NCI-H446 (cell line): ENCODE measurements at regions not wholly inside any gene's neighbourhood (a gene's known extent, or its start where the extent isn't known, plus 50 kb on each side); places are given as distances from the start of the nearest gene placed in this dataset.
A peak's percentile ranks its signal among the peaks of the same experiment; 100 is the strongest.

Experiments
- DNase-seq, 2 experiments: peaks; one replicate each; lab custom pipeline; 2025; lab: John Stamatoyannopoulos, UW

DNA sequence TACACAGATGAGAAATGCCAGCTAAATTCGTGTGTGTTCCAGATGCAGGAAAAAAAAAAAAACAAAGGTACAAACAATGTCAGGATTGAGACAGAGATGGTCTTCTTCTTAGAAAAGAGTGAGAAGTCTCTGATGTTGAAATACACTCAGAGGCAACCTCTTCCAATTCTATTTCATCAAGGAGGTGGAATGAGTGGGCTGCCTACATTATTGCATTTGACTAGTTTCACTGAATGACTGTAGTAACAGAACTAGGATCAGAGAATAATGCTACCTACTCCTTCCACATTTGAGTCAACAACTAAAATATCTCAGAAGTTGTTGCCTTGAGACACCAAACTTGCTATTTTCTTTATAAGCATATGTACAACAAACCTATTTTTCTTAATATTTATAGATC lies 1332.2 kb upstream of the FLRT2 start:
- no peak for DNase-seq

DNA sequence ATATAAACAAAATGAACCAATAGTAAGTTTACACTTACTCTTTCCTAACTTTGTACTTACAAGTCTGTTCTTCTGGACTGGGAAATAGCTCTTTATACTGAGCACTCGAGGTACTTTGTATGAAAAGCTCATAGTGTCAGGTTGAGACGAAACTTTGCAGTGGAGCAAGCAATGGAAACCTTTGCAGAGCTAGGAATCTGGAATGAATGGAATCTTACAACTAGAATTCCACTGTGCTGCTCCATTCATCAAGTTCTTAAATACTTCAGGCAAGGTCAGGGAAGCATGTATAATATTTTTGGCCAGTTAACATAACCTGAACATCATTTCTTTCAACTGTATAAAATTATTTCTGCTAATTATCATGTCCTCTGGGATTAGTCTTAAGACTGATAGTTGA lies 1327.5 kb upstream of the FLRT2 start:
- DNase-seq, result no peak

DNA sequence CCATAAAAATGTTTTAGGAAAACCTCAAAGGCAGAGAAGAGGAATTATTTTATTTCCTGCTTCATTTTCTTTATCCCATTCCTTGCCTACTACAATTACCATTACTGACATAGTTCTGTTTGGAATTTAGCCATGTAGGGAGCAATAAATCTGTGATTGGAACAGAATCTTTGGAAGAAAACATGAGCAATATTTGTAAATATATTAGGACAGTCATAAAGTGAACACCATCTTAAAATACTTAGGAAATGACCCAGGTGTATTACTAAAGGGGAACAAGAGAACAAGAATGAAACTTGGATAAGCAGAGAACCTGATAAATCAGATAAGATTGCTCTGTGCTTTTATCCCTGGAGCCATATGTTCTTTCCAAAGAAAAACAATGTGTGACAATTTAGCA lies 1326.0 kb upstream of the FLRT2 start:
- no peak for DNase-seq

DNA sequence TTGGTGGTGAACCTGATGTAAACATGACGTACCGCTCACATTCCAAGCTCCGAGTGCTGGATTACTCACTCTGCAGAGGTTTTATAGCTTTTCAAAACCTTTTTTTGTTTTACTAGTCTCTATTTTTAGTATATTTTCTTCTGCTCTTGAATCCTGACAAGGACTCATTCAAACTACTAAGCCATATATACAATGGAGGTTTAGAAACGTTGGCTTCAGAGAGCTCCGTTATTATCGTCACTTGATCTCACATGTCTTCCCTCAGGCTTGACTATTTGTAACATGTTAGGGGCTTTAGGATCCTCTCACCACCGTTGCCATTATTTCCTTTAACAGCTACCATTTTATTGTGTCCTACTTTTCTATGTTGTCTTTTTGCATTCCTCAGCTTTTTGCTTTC lies 1321.5 kb upstream of the FLRT2 start:
- no peak for DNase-seq

DNA sequence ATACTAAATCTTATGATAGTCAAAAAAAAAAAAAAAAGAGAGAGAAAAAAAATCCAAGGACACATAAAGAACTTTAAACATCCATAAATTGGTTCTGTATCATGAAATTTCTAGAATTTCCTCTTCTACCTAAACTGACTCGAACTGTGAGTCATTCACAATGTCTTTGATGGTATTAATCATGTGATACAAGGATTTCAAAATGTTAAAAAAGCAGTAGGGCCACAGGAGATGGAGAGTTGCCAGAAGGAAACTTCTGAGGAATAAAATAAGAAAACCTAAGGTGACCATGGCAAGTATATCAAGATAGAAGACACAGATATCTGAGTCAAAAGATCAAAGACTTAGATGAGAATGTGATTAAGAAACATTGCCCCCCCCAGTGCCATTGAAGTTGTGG lies 1320.9 kb upstream of the FLRT2 start:
- no peak for DNase-seq

DNA sequence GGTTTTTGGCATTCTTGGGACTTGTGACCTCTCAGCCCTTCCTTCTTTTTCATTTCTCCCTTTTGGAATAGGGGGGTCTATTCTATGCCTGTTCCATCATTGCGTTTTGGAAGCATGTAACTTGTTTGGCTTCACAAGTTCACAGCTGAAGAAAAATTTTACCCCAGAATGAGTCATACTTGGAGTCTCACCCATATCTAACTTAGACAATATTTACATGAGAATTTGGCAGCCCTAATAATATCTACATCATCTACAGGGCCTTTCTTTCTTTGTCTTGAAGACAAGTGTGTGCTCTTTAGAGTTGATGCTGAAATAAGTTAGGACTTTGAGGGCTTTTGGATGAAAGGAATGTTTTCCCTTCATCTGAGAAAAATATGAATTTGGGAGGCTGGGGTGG lies 1312.9 kb upstream of the FLRT2 start:
- DNase-seq, result no peak

DNA sequence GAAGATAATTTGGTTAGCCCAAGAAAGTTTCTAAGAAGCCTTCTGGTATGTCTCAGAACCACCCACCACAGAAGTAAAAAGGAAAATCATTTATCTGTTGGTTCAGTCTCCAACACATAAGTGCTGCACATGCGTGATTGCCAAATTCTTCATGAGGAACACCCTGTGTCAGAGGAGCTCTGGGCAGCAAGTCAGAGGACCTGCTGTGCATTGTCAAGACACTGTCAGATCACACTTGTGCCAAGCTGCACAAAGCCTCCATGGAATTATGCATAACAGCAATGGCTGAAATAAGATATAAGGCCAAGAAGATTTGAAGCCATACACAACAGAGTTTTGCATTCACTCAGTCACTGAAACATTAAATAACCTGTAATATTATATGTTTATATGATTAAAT lies 1304.7 kb upstream of the FLRT2 start:
- DNase-seq, result peak in 1 of 2 experiments; percentile 50

DNA sequence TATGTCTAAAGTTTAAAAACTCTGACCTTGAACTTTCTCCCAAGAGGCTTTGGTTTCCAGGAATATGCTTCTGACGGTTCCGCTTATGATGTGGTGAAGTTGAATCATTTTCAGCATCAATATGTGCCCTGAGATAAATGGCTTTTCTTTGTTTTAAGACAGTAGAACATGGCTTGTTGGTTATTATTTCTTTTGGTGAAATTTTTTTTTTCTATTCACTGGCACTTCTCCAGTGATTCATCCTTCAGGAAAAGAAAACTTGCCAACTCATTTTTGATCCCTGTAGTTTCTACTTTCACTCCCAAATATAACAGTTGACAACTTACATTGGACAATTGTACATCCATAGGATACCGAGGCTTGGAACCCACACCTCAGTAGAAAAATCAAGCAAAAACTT lies 1301.2 kb upstream of the FLRT2 start:
- no peak for DNase-seq

DNA sequence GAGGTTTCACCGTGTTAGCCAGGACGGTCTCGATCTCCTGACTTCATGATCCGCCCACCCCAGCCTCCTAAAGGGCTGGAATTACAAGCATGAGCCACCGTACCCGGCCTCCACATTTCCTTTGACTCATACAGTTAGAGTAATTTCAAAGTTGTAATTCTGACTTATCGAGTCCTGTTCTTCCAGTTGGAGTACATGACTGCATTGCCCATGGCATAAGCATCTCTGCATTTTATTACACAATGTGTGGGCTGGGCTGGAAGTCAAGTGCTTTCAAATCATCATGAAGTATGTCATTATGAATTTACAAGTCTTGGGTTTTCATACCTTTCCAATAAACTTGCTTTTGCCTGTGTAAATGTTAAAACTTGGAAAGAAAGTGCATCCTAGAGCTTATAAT lies 1295.7 kb upstream of the FLRT2 start:
- no peak for DNase-seq

DNA sequence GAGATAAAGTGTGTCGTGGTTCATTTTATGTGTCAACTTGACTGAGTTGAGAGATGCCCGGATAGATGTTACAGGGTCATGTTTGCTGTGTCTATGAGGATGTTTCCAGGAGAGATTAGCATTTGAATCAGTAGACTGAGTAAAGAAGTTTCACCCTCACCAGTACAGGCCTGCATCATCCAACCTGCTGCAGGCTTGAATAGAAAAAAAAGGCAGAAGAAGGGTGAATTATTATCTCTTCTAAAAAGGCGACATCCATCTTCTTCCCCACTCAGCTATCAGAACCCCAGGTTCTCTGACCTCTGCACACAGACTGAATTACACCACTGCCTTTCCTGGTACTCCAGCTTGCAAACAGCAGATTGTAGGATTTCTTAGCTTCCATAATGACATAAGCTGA lies 1293.7 kb upstream of the FLRT2 start:
- no peak for DNase-seq

DNA sequence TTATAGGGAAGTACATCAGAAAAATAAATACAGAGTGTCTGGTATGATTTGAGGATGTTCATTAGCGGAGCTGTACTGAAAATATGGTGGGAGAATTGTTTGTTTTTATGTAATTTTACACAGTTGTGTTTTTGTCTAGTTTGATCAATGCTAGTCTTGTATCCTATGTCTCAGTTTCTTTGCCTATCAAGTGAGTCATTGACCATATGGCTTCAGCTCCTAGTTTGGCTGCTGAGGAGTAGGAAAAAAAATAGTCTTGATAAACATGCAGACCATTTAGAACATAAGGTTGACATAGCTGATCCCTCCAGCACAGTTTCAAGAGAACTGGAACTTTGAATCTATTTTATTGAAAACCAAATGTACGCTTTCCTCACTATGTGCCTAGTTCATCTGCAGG lies 1292.1 kb upstream of the FLRT2 start:
- DNase-seq, result peak in 1 of 2 experiments; percentile 29

DNA sequence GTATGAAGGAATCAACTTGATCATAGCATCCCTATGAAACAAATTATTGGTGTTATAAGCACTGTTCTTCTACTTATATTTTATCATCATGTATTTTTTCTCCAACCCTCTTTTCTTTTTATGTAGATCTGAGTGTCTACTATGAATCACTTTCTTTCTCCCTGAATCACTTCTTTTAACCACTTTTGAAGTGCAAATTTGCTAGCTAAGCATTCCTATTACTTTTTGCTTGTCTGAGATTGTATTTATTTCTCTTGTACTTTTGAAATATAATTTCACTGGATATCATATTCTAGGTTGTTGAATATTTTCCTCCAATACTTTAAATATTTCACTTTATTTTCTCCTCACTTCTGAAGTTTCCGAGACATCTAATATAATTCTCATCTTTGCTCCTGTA lies 1282.3 kb upstream of the FLRT2 start:
- no peak for DNase-seq

DNA sequence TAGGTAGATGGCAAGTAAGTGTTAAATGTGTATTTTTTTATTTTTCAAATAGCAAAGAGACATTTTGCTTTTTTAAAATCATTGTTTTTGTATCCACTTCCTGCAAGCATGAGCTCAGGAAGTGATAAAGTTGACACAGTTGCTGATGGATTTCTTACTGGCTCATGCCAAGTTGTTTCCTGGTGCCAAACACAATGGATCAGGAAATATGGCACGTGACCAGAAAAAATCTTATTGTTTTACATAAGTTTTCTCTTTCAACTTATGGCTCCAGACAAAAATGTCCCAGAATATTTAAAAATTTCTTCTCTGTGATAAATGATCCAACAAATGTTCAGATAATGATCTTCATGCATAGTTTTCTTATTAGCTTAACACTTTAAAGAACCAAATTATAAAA lies 1279.1 kb upstream of the FLRT2 start:
- peak in 1 of 2 experiments; percentile 14 for DNase-seq

DNA sequence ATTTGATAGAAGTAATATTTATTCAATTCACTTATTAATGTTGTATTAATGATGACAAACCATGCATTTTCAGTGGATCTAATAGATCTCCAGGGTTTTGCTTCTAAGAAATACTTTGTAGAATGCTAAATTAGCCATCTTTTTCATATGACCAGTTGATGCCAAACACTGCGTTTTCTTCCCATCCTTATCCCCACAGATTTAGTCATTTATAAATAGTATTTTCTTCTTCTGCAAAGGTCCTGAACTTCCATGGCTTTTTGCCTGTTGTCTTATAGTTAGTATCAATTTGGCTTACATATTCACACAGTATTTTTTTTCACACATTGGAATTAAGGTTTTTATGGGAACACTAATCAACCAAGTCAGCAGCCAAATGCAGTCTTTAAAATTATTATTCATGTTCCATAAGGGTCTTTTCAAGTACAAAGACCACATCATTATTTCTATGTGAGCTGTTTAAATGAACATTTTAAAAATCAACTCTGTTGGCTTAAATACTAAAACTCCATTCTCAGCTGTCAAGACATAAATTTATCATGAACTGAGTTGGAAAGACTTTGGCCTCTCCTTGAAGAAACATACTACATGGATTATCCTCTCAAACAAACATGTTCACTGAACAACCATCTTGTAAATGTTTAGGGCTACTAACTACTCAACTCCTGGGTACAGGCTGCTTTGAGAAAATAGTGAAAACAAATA lies 1278.4 kb upstream of the FLRT2 start:
- DNase-seq, result no peak

DNA sequence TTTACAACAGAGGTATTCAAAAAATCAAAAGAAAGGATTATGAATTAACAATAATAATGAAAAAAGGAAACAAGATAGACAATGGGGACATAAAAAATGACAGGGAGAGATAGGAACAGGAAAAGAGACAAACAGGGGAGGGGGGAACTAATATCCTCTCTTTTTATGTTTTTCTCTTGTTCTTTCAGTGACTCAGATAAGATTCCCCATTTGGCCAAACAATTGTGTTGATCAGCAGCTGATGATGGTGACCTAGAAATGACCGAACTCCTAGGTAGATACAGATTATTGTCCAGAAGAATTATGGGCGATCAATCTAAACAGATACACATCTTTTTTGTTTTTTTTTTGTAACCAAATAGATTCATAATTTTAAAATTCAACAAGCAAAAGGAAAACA lies 1277.2 kb upstream of the FLRT2 start:
- no peak for DNase-seq

DNA sequence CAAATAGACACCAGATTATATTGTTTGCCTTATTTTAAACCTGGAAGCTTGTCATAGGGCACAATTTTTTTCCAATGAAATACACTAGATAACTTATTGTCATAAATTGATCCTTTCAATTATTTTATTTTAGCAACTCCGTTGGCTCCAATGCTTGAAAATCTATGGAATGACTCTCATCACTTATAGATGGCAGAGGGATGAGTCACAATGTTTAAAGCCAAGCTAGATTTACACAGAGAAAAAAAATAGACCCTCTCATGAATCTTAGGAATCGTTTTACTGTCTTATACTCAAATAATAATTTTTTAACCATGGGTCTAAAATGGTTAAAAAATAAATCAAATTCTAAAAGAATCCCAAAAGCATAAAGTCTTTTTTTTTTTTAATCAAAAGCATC lies 1276.6 kb upstream of the FLRT2 start:
- DNase-seq, result no peak

DNA sequence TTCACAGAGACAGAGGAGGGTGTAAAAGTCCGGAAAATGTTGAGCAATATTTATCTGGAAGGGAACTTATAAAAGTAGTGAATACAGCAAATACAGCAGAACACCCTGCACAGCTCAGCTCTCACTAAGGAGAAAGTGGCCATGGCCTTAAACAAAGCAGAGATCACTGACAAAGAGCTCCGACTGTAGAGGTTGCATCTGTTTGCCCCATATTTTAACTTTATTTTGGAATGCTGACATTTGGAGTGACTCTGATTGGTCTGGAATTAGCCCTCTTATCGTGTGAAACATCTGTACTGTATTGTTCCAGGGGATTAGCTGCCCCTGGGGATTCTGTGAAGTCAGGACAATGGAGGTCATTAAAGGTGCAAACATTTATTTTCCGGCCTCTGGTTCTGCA lies 1275.7 kb upstream of the FLRT2 start:
- DNase-seq, result no peak

DNA sequence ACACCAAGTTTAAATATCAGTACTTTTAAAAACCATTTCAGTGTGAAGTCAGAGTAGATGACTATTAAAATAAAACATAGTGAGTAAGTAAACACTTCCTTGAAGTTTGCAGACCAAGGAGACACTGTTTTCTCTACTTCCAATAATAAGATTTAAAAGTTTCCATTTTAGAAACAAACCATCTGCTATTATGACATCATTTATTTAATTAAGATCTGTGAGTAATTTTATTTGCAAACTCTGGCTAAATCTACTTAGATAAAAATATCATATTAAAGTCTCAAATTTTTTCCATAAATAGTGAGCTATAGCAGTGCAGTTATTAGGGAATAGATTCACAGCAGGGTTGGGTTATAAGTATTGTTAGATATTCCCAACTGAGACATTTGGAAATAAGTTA lies 1267.0 kb upstream of the FLRT2 start:
- DNase-seq, result no peak

DNA sequence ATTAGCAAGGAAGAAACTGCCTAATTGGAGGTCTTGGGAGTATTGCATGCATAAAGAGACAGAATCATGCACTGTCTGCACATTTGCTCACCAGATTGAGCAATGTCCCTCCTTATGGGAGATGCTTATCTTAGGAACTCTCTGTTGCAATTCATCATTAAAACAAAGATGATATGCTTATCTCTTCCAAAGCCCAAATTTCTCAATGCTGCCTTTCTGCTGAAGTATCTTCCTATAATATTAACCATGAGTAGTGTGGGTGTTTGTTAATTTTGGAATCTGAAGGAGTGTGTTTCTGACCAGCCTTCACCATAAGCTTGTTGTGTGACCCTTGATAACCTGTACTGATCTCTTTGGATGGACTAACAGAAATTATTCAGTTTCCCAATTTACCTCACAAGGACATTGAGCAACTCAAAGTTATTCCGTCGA lies 1257.6 kb upstream of the FLRT2 start:
- no peak for DNase-seq

DNA sequence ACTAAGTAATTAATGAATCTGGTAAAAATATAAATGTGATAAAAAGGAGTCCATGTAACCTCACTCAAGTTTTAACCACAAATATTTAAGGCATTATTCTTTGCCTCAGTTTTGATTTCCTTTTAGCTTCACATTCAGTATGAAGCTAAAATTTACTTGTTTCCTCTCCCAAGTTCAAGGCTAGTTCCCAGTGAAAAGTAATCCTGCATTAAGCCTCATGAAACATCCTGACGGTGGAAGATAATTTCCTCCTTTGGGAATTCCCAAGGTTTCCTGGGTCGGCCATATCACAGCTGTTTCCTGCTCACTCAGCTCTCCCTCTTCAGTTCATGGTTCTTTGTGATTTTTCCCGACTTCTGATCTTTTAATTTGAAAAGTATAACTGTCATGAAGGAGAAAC lies 1256.8 kb upstream of the FLRT2 start:
- no peak for DNase-seq

DNA sequence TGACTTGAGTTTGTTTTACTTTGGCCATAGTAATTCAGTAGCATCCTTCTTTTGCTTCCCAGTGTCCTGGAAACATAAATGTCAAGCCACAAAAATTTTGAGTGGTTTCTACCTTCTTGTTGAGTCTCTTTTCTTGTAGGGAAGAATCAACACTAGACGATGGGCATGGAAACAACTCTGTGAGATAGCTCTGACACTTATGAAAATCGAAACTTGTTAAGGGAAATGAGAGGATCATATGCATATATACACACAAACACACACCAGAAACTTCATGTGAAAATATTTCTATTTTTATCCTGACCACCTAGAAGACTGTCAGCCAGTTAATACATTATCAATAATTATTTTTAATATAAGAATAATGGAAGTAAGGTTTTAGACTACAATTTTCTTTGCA lies 1247.3 kb upstream of the FLRT2 start:
- no peak for DNase-seq

DNA sequence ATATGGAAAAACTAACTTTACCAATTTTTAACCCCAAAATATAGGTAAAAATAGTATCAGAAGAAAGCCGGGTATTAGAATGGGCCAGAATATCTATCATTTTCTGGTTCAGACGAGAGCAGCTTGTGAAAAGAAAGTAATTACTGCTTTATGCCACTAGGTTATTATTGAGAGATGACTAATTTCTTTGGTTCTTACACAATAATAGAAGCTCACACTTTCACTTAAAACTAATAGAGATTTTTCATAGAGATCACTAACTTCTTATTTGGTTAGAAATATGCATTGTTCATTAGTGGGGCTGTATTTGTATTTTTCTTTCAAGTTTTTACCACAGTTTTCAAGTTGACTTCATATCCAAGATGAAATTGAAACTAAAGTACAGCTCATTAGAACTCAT lies 1241.2 kb upstream of the FLRT2 start:
- no peak for DNase-seq

DNA sequence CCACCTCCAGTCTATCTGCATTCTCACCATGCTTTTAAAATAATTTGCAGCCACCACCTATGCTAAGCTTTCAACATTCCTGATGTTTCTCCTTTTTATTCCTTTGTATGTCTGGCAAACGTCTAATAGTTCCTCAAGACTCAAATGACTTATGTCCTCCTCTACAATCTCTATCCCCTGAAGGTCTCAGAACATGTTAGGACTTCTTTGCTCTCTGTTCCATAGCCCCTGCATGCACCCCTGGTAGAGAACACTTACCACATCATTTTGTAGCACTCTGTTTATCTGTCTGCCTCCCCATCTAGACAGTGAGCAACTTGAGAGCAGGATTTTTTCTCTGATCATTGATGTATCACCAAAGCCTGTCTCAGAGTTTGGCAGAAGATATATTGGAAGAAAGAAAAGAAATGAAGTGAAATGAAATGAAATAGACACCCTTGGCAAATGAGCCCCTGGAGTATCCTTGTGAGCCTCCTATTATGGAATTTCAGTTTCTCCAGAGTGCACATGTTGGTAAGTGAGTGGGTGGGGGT lies 1231.2 kb upstream of the FLRT2 start:
- no peak for DNase-seq

DNA sequence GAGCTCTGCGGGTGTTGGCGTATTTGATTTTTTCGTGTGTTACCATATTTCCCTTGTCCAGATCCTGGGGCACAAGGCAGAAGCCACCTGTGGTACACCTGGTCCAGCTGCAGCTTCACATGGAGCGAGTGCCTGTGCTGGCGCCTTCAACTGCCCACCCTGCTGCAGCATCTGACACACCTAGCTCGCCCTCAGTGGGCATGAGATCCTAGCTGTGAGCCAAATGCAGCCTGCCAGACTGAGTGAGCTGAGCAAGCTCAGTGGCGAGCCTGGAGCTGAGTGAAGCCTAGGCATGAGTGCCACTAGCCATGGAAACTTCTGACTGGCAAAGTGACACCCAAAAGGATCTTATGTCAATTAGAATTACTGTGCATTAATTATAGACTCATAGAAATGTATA lies 1226.8 kb upstream of the FLRT2 start:
- no peak for DNase-seq
